ENCODE measurements at regions not wholly inside any gene's neighbourhood (a gene's known extent, or its start where the extent isn't known, plus 50 kb on each side); places are given as distances from the start of the nearest gene placed in this dataset.

GRCh38 chr12:59973515-59973914 is 377.7 kb downstream of the SLC16A7 start:
- TF ChIP-seq EZH2 (IDR thresholded peaks at IDR 0.05; ENCODE audit: low read length), result no peak
- TF ChIP-seq, protein P1, sequence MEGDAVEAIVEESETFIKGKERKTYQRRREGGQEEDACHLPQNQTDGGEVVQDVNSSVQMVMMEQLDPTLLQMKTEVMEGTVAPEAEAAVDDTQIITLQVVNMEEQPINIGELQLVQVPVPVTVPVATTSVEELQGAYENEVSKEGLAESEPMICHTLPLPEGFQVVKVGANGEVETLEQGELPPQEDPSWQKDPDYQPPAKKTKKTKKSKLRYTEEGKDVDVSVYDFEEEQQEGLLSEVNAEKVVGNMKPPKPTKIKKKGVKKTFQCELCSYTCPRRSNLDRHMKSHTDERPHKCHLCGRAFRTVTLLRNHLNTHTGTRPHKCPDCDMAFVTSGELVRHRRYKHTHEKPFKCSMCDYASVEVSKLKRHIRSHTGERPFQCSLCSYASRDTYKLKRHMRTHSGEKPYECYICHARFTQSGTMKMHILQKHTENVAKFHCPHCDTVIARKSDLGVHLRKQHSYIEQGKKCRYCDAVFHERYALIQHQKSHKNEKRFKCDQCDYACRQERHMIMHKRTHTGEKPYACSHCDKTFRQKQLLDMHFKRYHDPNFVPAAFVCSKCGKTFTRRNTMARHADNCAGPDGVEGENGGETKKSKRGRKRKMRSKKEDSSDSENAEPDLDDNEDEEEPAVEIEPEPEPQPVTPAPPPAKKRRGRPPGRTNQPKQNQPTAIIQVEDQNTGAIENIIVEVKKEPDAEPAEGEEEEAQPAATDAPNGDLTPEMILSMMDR (optimal IDR thresholded peaks at IDR 0.05 in 1 of 3, IDR thresholded peaks at IDR 0.05 in 1 of 3, conservative IDR thresholded peaks at IDR 0.05 in 1 of 3; ENCODE audit: extremely low read depth in 1 of 3, insufficient read depth in 2 of 3, low read length in 3 of 3), result no peak
